SK-N-SH (cell line): ENCODE measurements at regions not wholly inside any gene's neighbourhood (a gene's known extent, or its start where the extent isn't known, plus 50 kb on each side); places are given as distances from the start of the nearest gene placed in this dataset.

ENCODE experiments used
- CTCF ChIA-PET: fragments of 300-600, 350-600 bp; formaldehyde crosslinking; extraction: SDS; loops from one replicate; lab custom pipeline; 2021; lab: Yijun Ruan, JAX
- POLR2A ChIA-PET: fragments of 350-600 bp; sonication (Branson Sonifier 250); formaldehyde crosslinking; extraction: SDS; loops from one replicate; lab custom pipeline; 2020; ENCODE audit warnings: antibody characterized with exemption, inconsistent platforms; lab: Yijun Ruan, JAX
- DNase-seq: peaks from one replicate; pipeline ENCODE4 v3.0.0; 2012
- H2AFZ ChIP-seq: fragments of 200-600 bp; sonication (generic); 2 replicates; pipeline ENCODE4 v1.8.1; 2016; ENCODE audit warnings: antibody characterized with exemption, mild to moderate bottlenecking, low read depth
- H3F3A ChIP-seq: fragments of 200-600 bp; sonication (generic); replicated peaks from 2 replicates; pipeline ENCODE3; 2016; ENCODE audit warnings: antibody characterized with exemption, mild to moderate bottlenecking; ENCODE audit not compliant: insufficient read depth
- H3K27ac ChIP-seq, 2 experiments: fragments of 200-500 bp in 1 of 2; fragments of 200-600 bp in 1 of 2; sonication (Bioruptor generic) in 1 of 2; sonication (generic), shearing (Covaris generic) in 1 of 2; 2 replicates each; pipeline versions ENCODE4 v1.5.1 to v1.6.1; 2014 to 2016; ENCODE audit warnings: low read depth in 2 of 2, inconsistent platforms in 1 of 2, low read length in 1 of 2, mild to moderate bottlenecking in 1 of 2, mixed read lengths in 1 of 2
- H3K27me3 ChIP-seq: fragments of 200-600 bp; sonication (generic), shearing (Covaris generic); 2 replicates; pipeline ENCODE4 v1.6.1; 2016; ENCODE audit warnings: mixed run types; ENCODE audit not compliant: insufficient read depth
- H3K36me3 ChIP-seq, 2 experiments: fragments of 200-500 bp in 1 of 2; fragments of 200-600 bp in 1 of 2; sonication (Bioruptor generic) in 1 of 2; sonication (generic) in 1 of 2; replicated peaks in 1 of 2; 2 replicates each; pipeline versions ENCODE3 to v1.5.1; 2014 to 2016; ENCODE audit warnings: low read length in 1 of 2, mild to moderate bottlenecking in 1 of 2; ENCODE audit not compliant: insufficient read depth in 2 of 2, control insufficient read depth in 1 of 2
- H3K4me1 ChIP-seq, 2 experiments: fragments of 200-500 bp in 1 of 2; fragments of 200-600 bp in 1 of 2; sonication (Bioruptor generic) in 1 of 2; sonication (generic), shearing (Covaris generic) in 1 of 2; 2 replicates each; pipeline versions ENCODE4 v1.5.1 to v1.6.1; 2014 to 2016; ENCODE audit warnings: low read depth in 1 of 2, low read length in 1 of 2, mixed run types in 1 of 2; ENCODE audit not compliant: insufficient read depth in 2 of 2, control insufficient read depth in 1 of 2
- H3K4me2 ChIP-seq: fragments of 200-600 bp; sonication (generic), shearing (Covaris generic); 2 replicates; pipeline ENCODE4 v1.6.1; 2017; ENCODE audit warnings: mixed run types
- H3K4me3 ChIP-seq, 2 experiments: fragments of 200-500 bp in 1 of 2; fragments of 200-600 bp in 1 of 2; sonication (Bioruptor generic) in 1 of 2; sonication (generic), shearing (Covaris generic) in 1 of 2; 2 replicates each; pipeline versions ENCODE4 v1.5.1 to v1.8.1; 2014 to 2016; ENCODE audit warnings: low read depth in 2 of 2, inconsistent platforms in 1 of 2, low read length in 1 of 2, mild to moderate bottlenecking in 1 of 2, mixed read lengths in 1 of 2, moderate library complexity in 1 of 2
- H3K79me2 ChIP-seq: fragments of 200-600 bp; sonication (generic); 2 replicates; pipeline ENCODE4 v1.8.1; 2017; ENCODE audit warnings: mild to moderate bottlenecking; ENCODE audit not compliant: insufficient read depth
- H3K9ac ChIP-seq: fragments of 200-600 bp; sonication (generic); 2 replicates; pipeline ENCODE4 v1.6.1; 2017; ENCODE audit warnings: mixed run types
- H3K9me2 ChIP-seq: fragments of 200-600 bp; sonication (generic); 2 replicates; pipeline ENCODE4 v1.6.1; 2017; ENCODE audit warnings: mixed run types
- H3K9me3 ChIP-seq: fragments of 200-600 bp; sonication (generic); 2 replicates; pipeline ENCODE4 v1.6.1; 2017; ENCODE audit warnings: mixed run types, mild to moderate bottlenecking, moderate library complexity
- H4K20me1 ChIP-seq: fragments of 200-600 bp; sonication (generic); 2 replicates; pipeline ENCODE4 v1.6.1; 2017; ENCODE audit warnings: mild to moderate bottlenecking, mixed run types; ENCODE audit not compliant: insufficient read depth
- EP300 ChIP-seq, 2 experiments: IDR thresholded peaks; 2 replicates each; pipeline versions ENCODE4 v1.4.0 to v1.6.1; 2012; ENCODE audit warnings: borderline replicate concordance in 1 of 2, low read depth in 1 of 2, low read length in 1 of 2
- JUND ChIP-seq: IDR thresholded peaks from 2 replicates; pipeline ENCODE4 v1.4.0; 2012
- MEF2A ChIP-seq: IDR thresholded peaks from 2 replicates; pipeline ENCODE4 v1.4.0; 2012; ENCODE audit warnings: low read depth, borderline replicate concordance
- NFIC ChIP-seq: IDR thresholded peaks from 2 replicates; pipeline ENCODE4 v1.4.0; 2012; ENCODE audit warnings: borderline replicate concordance
- RXRA ChIP-seq: IDR thresholded peaks from 2 replicates; pipeline ENCODE4 v1.4.0; 2012; ENCODE audit warnings: low read depth, mild to moderate bottlenecking, borderline replicate concordance
- TAF1 ChIP-seq: IDR thresholded peaks from 2 replicates; pipeline ENCODE4 v1.6.1; 2012; ENCODE audit warnings: low read depth, mild to moderate bottlenecking, low read length, moderate library complexity, borderline replicate concordance
- TCF12 ChIP-seq: IDR thresholded peaks from 2 replicates; pipeline ENCODE4 v1.4.0; 2012
- TEAD4 ChIP-seq: IDR thresholded peaks from 2 replicates; pipeline ENCODE4 v1.4.0; 2012; ENCODE audit warnings: mild to moderate bottlenecking, borderline replicate concordance; ENCODE audit not compliant: insufficient read depth
- WGBS: methylation state at CpG from one replicate; pipeline ENCODE4 v1.1.6; 2017; ENCODE audit warnings: low lambda C conversion rate; 5-methylcytosine and 5-hydroxymethylcytosine counted together
- TF ChIP-seq, protein P1 (sequence below): IDR thresholded peaks from 2 replicates; pipeline ENCODE4 v1.4.0; 2012; ENCODE audit warnings: low read depth, borderline replicate concordance
- TF ChIP-seq, protein P2 (sequence below): IDR thresholded peaks from 2 replicates; pipeline ENCODE4 v1.6.1; 2012; ENCODE audit warnings: mild to moderate bottlenecking, low read depth, low read length, moderate library complexity
- TF ChIP-seq, protein P3 (sequence below): IDR thresholded peaks from 2 replicates; pipeline ENCODE4 v1.4.0; 2012; ENCODE audit warnings: low read depth, borderline replicate concordance
- TF ChIP-seq, protein P4 (sequence below): fragments of 150-350 bp; IDR thresholded peaks from 2 replicates; pipeline ENCODE4 v1.6.1; 2016; ENCODE audit warnings: mild to moderate bottlenecking, low read depth, low read length
- TF ChIP-seq, protein P5 (sequence below): IDR thresholded peaks from 2 replicates; pipeline ENCODE4; 2012

DNA sequence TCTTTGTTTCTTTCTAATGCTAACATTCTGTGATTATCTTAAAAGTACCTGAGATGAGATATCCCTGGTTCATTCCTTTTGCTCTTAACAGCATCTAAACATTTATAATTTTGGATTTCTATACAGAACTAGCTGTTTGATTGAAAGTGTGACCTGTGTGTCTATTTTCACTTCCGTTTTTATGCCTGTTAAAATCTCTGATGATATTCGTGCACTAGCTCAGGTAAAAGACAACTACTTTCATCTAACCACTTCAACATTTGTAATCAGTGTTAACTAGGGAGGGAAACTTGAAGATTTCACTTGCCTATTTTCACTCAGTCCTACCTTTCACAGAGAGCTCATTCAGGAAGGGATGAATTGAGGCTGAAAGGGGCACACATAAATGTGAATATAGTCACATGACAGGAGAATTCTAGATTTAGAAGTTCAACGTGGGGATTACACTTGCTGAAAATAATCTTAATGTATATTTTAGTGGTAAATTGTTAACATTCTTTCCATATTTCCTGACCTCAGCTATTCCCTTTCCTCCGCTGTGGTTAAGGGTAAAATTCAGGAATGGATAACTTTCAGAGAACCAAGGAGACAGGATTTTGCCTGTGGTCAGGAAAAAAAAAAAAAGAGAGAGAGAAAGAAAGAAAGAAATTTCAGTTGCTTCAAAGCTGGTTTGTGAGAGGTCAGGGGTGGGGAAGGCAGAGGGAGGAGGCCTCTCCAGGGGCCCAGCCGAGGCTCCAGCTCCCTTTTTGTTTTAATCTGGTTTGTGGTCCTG is 159.8 kb upstream of the TSC22D2 start:
- peak overlapping the region; percentile 58; the same call in 1 of the 2 replicates for H2AFZ ChIP-seq
- H3K4me2 ChIP-seq = peak overlapping the region; percentile 51
- H3K27ac ChIP-seq = peak overlapping the region; percentile 72 to 81; a peak in 3 of 4 replicates
- no peaks in the 10 kb centered on the region for H3K36me3 ChIP-seq
- H3K79me2 ChIP-seq = no peaks in the 10 kb centered on the region
- 44% methylated on average over 5 of the region's 5 CpGs for WGBS
- H3K4me1 ChIP-seq = peaks cover 7 to 19% of the 10 kb centered on the region in 2 experiments; a peak in 2 of 4 replicates
- ChIA-PET CTCF (interaction anchor here (1.4 kb wide), 1 partner anchor 9 kb away, joined by 5 read pairs; no protein-coding TSS in a partner anchor), POLR2A (no interaction called here)
- peaks cover 9% of the 10 kb centered on the region for H3F3A ChIP-seq
- H4K20me1 ChIP-seq = no peaks in the 10 kb centered on the region
- peak overlapping the region; percentile 41; the same call in 1 of the 2 replicates for H3K9ac ChIP-seq
- no peaks in the 10 kb centered on the region for H3K27me3 ChIP-seq
- DNase-seq = no peak
- TF ChIP-seq TEAD4 = peak; percentile 93
- TF ChIP-seq EP300 (IDR thresholded peaks at IDR 0.05; ENCODE audit: borderline replicate concordance in 1 of 2, low read depth in 1 of 2, low read length in 1 of 2) = peak; percentile 23 to 69; a peak in 3 of 4 replicates
- TF ChIP-seq MEF2A = peak; percentile 81; the same call in 1 of the 2 replicates
- TF ChIP-seq RXRA = peak; percentile 68; the same call in 1 of the 2 replicates
- TF ChIP-seq, protein P1, sequence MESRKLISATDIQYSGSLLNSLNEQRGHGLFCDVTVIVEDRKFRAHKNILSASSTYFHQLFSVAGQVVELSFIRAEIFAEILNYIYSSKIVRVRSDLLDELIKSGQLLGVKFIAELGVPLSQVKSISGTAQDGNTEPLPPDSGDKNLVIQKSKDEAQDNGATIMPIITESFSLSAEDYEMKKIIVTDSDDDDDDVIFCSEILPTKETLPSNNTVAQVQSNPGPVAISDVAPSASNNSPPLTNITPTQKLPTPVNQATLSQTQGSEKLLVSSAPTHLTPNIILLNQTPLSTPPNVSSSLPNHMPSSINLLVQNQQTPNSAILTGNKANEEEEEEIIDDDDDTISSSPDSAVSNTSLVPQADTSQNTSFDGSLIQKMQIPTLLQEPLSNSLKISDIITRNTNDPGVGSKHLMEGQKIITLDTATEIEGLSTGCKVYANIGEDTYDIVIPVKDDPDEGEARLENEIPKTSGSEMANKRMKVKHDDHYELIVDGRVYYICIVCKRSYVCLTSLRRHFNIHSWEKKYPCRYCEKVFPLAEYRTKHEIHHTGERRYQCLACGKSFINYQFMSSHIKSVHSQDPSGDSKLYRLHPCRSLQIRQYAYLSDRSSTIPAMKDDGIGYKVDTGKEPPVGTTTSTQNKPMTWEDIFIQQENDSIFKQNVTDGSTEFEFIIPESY = no peak
- TF ChIP-seq, protein P2, sequence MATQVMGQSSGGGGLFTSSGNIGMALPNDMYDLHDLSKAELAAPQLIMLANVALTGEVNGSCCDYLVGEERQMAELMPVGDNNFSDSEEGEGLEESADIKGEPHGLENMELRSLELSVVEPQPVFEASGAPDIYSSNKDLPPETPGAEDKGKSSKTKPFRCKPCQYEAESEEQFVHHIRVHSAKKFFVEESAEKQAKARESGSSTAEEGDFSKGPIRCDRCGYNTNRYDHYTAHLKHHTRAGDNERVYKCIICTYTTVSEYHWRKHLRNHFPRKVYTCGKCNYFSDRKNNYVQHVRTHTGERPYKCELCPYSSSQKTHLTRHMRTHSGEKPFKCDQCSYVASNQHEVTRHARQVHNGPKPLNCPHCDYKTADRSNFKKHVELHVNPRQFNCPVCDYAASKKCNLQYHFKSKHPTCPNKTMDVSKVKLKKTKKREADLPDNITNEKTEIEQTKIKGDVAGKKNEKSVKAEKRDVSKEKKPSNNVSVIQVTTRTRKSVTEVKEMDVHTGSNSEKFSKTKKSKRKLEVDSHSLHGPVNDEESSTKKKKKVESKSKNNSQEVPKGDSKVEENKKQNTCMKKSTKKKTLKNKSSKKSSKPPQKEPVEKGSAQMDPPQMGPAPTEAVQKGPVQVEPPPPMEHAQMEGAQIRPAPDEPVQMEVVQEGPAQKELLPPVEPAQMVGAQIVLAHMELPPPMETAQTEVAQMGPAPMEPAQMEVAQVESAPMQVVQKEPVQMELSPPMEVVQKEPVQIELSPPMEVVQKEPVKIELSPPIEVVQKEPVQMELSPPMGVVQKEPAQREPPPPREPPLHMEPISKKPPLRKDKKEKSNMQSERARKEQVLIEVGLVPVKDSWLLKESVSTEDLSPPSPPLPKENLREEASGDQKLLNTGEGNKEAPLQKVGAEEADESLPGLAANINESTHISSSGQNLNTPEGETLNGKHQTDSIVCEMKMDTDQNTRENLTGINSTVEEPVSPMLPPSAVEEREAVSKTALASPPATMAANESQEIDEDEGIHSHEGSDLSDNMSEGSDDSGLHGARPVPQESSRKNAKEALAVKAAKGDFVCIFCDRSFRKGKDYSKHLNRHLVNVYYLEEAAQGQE = no peak
- peak; percentile 26; the same call in 1 of the 2 replicates for TF ChIP-seq TAF1
- TF ChIP-seq, protein P3, sequence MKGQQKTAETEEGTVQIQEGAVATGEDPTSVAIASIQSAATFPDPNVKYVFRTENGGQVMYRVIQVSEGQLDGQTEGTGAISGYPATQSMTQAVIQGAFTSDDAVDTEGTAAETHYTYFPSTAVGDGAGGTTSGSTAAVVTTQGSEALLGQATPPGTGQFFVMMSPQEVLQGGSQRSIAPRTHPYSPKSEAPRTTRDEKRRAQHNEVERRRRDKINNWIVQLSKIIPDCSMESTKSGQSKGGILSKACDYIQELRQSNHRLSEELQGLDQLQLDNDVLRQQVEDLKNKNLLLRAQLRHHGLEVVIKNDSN = peak; percentile 69; the same call in 1 of the 2 replicates
- peak; percentile 50; the same call in 1 of the 2 replicates for TF ChIP-seq NFIC
- TF ChIP-seq TCF12 = peak; percentile 71
- TF ChIP-seq, protein P4, sequence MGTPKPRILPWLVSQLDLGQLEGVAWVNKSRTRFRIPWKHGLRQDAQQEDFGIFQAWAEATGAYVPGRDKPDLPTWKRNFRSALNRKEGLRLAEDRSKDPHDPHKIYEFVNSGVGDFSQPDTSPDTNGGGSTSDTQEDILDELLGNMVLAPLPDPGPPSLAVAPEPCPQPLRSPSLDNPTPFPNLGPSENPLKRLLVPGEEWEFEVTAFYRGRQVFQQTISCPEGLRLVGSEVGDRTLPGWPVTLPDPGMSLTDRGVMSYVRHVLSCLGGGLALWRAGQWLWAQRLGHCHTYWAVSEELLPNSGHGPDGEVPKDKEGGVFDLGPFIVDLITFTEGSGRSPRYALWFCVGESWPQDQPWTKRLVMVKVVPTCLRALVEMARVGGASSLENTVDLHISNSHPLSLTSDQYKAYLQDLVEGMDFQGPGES = no peak
- TF ChIP-seq JUND = no peak; the same call in 1 of the 2 replicates
- TF ChIP-seq, protein P5, sequence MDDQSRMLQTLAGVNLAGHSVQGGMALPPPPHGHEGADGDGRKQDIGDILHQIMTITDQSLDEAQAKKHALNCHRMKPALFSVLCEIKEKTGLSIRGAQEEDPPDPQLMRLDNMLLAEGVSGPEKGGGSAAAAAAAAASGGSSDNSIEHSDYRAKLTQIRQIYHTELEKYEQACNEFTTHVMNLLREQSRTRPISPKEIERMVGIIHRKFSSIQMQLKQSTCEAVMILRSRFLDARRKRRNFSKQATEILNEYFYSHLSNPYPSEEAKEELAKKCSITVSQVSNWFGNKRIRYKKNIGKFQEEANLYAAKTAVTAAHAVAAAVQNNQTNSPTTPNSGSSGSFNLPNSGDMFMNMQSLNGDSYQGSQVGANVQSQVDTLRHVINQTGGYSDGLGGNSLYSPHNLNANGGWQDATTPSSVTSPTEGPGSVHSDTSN = peak; percentile 51; the same call in 1 of the 2 replicates
- no peak overlapping the region for H3K4me3 ChIP-seq
- no peaks in the 10 kb centered on the region for H3K9me2 ChIP-seq
- H3K9me3 ChIP-seq = no peaks in the 10 kb centered on the region
